ENCODE measurements at regions not wholly inside any gene's neighbourhood (a gene's known extent, or its start where the extent isn't known, plus 50 kb on each side); places are given as distances from the start of the nearest gene placed in this dataset.
"Not testable (repeated sequence)": the region's sequence is repeated elsewhere in the genome, so short reads cannot be mapped to it uniquely, and the experiment has no call there.

DNA sequence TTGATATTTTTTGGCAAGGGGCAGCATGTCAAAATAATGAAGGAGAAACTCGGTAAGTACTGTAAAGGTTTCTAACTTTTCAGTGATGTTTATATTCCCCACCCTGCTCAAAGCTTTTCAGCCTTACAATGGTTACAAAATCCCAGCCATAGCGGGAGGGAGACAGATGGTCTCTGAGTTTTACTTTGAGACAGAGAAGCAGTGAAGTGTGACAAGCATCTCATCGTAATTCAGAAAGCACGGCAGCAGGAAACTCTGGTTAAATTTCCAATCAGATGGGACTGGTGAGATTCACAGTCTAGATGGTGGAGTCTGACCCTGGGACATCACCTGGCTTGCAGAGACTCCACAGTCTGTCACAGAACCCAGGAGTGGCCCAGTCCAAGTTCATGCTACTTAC is 448.0 kb upstream of the AMELY start:
- Histone ChIP-seq H3K27ac (ENCODE audit: low read depth, low read length) (no peak overlapping the region), H3K4me3 (ENCODE audit: low read length) (no peak overlapping the region), H3K4me1 (ENCODE audit: control insufficient read depth, low read depth, low read length) (no peaks in the 10 kb centered on the region), H3K9ac (ENCODE audit: low read length) (no peak overlapping the region), H4K8ac (ENCODE audit: low read depth, low read length) (no peak overlapping the region), H4K5ac (ENCODE audit: low read length) (no peak overlapping the region), H3K18ac (ENCODE audit: low read length) (no peak overlapping the region), H3K36me3 (ENCODE audit: control insufficient read depth, insufficient read depth, low read length) (no peaks in the 10 kb centered on the region), H2AK5ac (ENCODE audit: low read length) (no peak overlapping the region), H2BK120ac (ENCODE audit: low read depth, low read length) (no peak overlapping the region), H3K56ac (ENCODE audit: low read length) (no peak overlapping the region), H3K27me3 (ENCODE audit: insufficient read depth, low read length, poor library complexity) (no peaks in the 10 kb centered on the region), H3K79me2 (ENCODE audit: control insufficient read depth, insufficient read depth, low read length) (no peaks in the 10 kb centered on the region), H3K79me1 (ENCODE audit: low read length) (no peaks in the 10 kb centered on the region), H2BK15ac (replicated peaks; ENCODE audit: low read depth) (no peak overlapping the region), H3K23ac (ENCODE audit: low read length) (no peak overlapping the region), H3K4me2 (ENCODE audit: low read length) (no peak overlapping the region), H2BK5ac (ENCODE audit: low read length) (no peak overlapping the region), H3K4ac (ENCODE audit: low read depth, low read length) (no peak overlapping the region)
- DNase-seq = no peak
- no CpG with 5 or more reads among the region's 4 CpGs for WGBS (ENCODE audit: extremely low coverage, insufficient coverage, low lambda C conversion rate)

DNA sequence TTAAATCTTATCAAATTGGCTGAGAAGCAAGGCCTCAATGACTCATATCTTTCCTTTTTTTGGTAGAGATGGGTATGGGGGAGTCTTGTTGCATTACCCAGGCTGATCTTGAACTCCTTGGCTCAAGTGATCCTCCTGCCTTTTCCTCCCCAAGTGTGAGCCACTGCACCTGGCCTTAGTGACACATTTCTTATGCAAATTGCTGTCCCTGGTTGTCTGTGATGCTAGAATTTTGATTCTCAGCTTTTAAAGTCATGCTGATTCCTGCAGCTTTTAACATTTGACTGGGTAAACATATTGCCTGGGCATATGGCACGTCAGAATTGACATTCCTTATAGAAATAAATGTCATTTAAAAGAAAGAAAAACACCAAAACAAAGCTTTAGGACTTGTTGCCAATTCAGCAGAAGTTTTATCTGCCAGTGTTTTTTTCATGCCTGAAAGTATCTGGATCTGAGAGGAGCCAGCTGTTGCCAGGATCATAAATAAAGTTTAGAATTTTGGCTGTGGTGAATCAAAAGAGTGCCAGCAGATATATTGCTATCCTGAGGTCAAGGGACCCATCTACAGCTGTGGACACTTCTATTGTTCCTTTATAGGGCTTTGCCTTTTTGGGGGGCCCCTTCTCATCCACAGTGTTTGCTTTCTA is 446.7 kb upstream of the AMELY start:
- no peak overlapping the region for H3K4me3 ChIP-seq (ENCODE audit: low read length)
- H3K4ac ChIP-seq (ENCODE audit: low read depth, low read length) = no peak overlapping the region
- H3K56ac ChIP-seq (ENCODE audit: low read length) = no peak overlapping the region
- no peaks in the 10 kb centered on the region for H3K79me2 ChIP-seq (ENCODE audit: control insufficient read depth, insufficient read depth, low read length)
- no peak overlapping the region for H4K8ac ChIP-seq (ENCODE audit: low read depth, low read length)
- no peak overlapping the region for H2BK15ac ChIP-seq (replicated peaks; ENCODE audit: low read depth)
- H3K9ac ChIP-seq (ENCODE audit: low read length) = no peak overlapping the region
- H2BK120ac ChIP-seq (ENCODE audit: low read depth, low read length) = no peak overlapping the region
- no peak overlapping the region for H3K27ac ChIP-seq (ENCODE audit: low read depth, low read length)
- H4K5ac ChIP-seq (ENCODE audit: low read length) = no peak overlapping the region
- no peaks in the 10 kb centered on the region for H3K79me1 ChIP-seq (ENCODE audit: low read length)
- no peaks in the 10 kb centered on the region for H3K4me1 ChIP-seq (ENCODE audit: control insufficient read depth, low read depth, low read length)
- no peaks in the 10 kb centered on the region for H3K36me3 ChIP-seq (ENCODE audit: control insufficient read depth, insufficient read depth, low read length)
- no peak overlapping the region for H3K4me2 ChIP-seq (ENCODE audit: low read length)
- no CpG with 5 or more reads among the region's 1 CpG for WGBS (ENCODE audit: extremely low coverage, insufficient coverage, low lambda C conversion rate)
- no peak overlapping the region for H2BK5ac ChIP-seq (ENCODE audit: low read length)
- no peak overlapping the region for H3K18ac ChIP-seq (ENCODE audit: low read length)
- no peak for DNase-seq
- no peak overlapping the region for H2AK5ac ChIP-seq (ENCODE audit: low read length)
- H3K23ac ChIP-seq (ENCODE audit: low read length) = no peak overlapping the region
- H3K27me3 ChIP-seq (ENCODE audit: insufficient read depth, low read length, poor library complexity) = no peaks in the 10 kb centered on the region

DNA sequence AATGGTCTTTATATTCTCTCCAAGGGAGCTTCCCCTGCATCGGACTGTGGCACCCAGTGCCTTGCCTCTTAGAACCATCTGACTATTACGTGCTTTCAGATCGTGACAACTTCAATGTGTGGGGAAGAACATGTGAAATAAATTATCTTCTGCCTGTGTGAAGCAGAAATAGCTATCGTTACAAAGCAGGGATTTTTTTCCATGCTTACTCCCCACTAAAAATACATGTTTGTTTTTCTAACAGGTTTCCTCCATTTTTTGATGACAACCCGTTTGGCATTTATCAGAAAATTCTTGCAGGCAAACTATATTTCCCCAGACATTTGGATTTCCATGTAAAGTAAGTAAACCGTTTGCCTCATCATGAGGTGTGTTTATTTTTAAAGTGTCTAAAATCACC is 444.3 kb upstream of the AMELY start:
- not testable (repeated sequence) for H3K4me1 ChIP-seq (ENCODE audit: control insufficient read depth, low read depth, low read length); H3K9ac ChIP-seq (ENCODE audit: low read length); H3K4me3 ChIP-seq (ENCODE audit: low read length); H4K5ac ChIP-seq (ENCODE audit: low read length); H3K27me3 ChIP-seq (ENCODE audit: insufficient read depth, low read length, poor library complexity); H2BK5ac ChIP-seq (ENCODE audit: low read length); H3K23ac ChIP-seq (ENCODE audit: low read length); H2AK5ac ChIP-seq (ENCODE audit: low read length); H3K27ac ChIP-seq (ENCODE audit: low read depth, low read length); DNase-seq; H3K4ac ChIP-seq (ENCODE audit: low read depth, low read length); H3K79me1 ChIP-seq (ENCODE audit: low read length); H3K56ac ChIP-seq (ENCODE audit: low read length); H3K36me3 ChIP-seq (ENCODE audit: control insufficient read depth, insufficient read depth, low read length); H3K79me2 ChIP-seq (ENCODE audit: control insufficient read depth, insufficient read depth, low read length); H3K18ac ChIP-seq (ENCODE audit: low read length); H3K4me2 ChIP-seq (ENCODE audit: low read length); H2BK15ac ChIP-seq (replicated peaks; ENCODE audit: low read depth); H2BK120ac ChIP-seq (ENCODE audit: low read depth, low read length); H4K8ac ChIP-seq (ENCODE audit: low read depth, low read length)
- no CpG with 5 or more reads among the region's 6 CpGs for WGBS (ENCODE audit: extremely low coverage, insufficient coverage, low lambda C conversion rate)

DNA sequence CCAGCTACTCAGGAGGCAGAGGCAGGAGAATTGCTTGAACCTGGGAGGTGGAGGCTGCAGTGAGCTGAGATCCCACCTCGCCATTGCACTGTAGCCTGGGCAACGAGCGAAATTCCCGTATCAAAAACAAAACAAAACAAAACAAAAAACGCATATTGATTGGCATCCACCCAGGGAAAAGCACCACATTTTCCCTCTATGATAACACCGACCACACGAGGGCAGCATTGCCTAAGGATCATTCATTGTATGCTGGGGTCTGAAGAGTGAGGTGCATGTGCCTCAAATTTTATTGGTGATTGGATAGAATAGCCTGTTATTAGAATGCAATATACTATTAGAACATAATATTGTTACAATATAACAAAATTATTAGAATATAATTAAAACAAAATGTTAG is 433.1 kb upstream of the AMELY start:
- Histone ChIP-seq H4K8ac (ENCODE audit: low read depth, low read length) (no peak overlapping the region), H4K5ac (ENCODE audit: low read length) (no peak overlapping the region), H3K18ac (ENCODE audit: low read length) (no peak overlapping the region), H2BK5ac (ENCODE audit: low read length) (no peak overlapping the region), H3K4me1 (ENCODE audit: control insufficient read depth, low read depth, low read length) (no peaks in the 10 kb centered on the region), H3K9ac (ENCODE audit: low read length) (no peak overlapping the region), H3K4me3 (ENCODE audit: low read length) (no peak overlapping the region), H2AK5ac (ENCODE audit: low read length) (no peak overlapping the region), H3K56ac (ENCODE audit: low read length) (no peak overlapping the region), H3K79me2 (ENCODE audit: control insufficient read depth, insufficient read depth, low read length) (no peaks in the 10 kb centered on the region), H3K4ac (ENCODE audit: low read depth, low read length) (no peak overlapping the region), H3K27me3 (ENCODE audit: insufficient read depth, low read length, poor library complexity) (no peaks in the 10 kb centered on the region), H2BK15ac (replicated peaks; ENCODE audit: low read depth) (no peak overlapping the region), H2BK120ac (ENCODE audit: low read depth, low read length) (no peak overlapping the region), H3K27ac (ENCODE audit: low read depth, low read length) (no peak overlapping the region), H3K23ac (ENCODE audit: low read length) (no peak overlapping the region), H3K79me1 (ENCODE audit: low read length) (no peaks in the 10 kb centered on the region), H3K4me2 (ENCODE audit: low read length) (no peak overlapping the region), H3K36me3 (ENCODE audit: control insufficient read depth, insufficient read depth, low read length) (no peaks in the 10 kb centered on the region)
- DNase-seq = peak; percentile 47
- WGBS (ENCODE audit: extremely low coverage, insufficient coverage, low lambda C conversion rate) = no CpG with 5 or more reads among the region's 7 CpGs

DNA sequence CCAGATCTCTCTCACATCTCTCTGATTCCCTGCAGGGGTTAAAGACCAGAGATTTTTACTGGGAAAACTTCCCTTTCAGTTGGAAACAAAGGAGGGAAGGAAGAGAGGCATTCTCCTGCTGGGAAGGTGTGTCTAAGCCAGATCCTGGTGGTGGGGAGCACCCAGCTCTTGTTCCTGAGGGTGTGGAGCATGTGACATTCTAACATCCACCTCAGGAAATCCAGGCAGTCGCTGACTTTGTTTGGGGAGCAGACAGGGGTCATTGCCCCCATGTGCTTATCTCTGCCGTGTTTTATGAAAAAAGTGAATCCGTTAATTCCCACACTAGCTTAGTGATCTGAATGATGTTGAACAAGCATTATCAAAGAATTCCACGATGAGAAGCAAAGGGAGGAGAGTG is 431.7 kb upstream of the AMELY start:
- no peak overlapping the region for H4K5ac ChIP-seq (ENCODE audit: low read length)
- no peak overlapping the region for H3K4me3 ChIP-seq (ENCODE audit: low read length)
- no peaks in the 10 kb centered on the region for H3K4me1 ChIP-seq (ENCODE audit: control insufficient read depth, low read depth, low read length)
- H3K9ac ChIP-seq (ENCODE audit: low read length) = no peak overlapping the region
- no peaks in the 10 kb centered on the region for H3K79me2 ChIP-seq (ENCODE audit: control insufficient read depth, insufficient read depth, low read length)
- H3K36me3 ChIP-seq (ENCODE audit: control insufficient read depth, insufficient read depth, low read length) = no peaks in the 10 kb centered on the region
- H3K4ac ChIP-seq (ENCODE audit: low read depth, low read length) = no peak overlapping the region
- H2BK5ac ChIP-seq (ENCODE audit: low read length) = no peak overlapping the region
- H2BK120ac ChIP-seq (ENCODE audit: low read depth, low read length) = no peak overlapping the region
- H3K27ac ChIP-seq (ENCODE audit: low read depth, low read length) = no peak overlapping the region
- H4K8ac ChIP-seq (ENCODE audit: low read depth, low read length) = no peak overlapping the region
- no peaks in the 10 kb centered on the region for H3K79me1 ChIP-seq (ENCODE audit: low read length)
- no CpG with 5 or more reads among the region's 4 CpGs for WGBS (ENCODE audit: extremely low coverage, insufficient coverage, low lambda C conversion rate)
- no peak overlapping the region for H3K18ac ChIP-seq (ENCODE audit: low read length)
- H2BK15ac ChIP-seq (replicated peaks; ENCODE audit: low read depth) = no peak overlapping the region
- DNase-seq = peak; percentile 13
- no peak overlapping the region for H3K23ac ChIP-seq (ENCODE audit: low read length)
- H3K56ac ChIP-seq (ENCODE audit: low read length) = no peak overlapping the region
- H3K4me2 ChIP-seq (ENCODE audit: low read length) = no peak overlapping the region
- H3K27me3 ChIP-seq (ENCODE audit: insufficient read depth, low read length, poor library complexity) = no peaks in the 10 kb centered on the region
- H2AK5ac ChIP-seq (ENCODE audit: low read length) = no peak overlapping the region

DNA sequence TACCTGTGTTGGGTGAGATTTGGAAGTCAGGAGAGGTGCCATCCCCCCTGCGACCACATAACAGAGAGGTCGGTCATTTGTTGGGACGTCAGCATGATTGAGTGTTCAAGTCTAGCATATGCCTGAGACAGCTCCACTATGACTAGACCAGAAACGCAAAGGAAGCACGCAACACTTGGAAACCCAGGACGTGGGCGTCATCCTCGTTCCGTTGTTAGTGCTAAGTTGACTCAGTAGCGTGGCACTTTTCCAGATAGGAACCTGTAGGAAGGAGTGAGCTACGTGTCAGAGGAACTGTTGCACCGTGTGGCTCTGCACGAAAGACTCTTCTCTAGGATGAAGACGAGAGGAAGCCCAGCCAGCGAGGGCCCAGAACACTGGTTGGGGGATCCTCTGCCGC is 431.2 kb upstream of the AMELY start:
- H3K56ac ChIP-seq (ENCODE audit: low read length) = not testable (repeated sequence)

More for the DNA sequence above, 431.2 kb upstream of the AMELY start:
- not testable (repeated sequence) for H3K23ac ChIP-seq (ENCODE audit: low read length); H3K4me2 ChIP-seq (ENCODE audit: low read length); H3K4me1 ChIP-seq (ENCODE audit: control insufficient read depth, low read depth, low read length); H3K4ac ChIP-seq (ENCODE audit: low read depth, low read length); H4K5ac ChIP-seq (ENCODE audit: low read length); H3K79me1 ChIP-seq (ENCODE audit: low read length); H3K79me2 ChIP-seq (ENCODE audit: control insufficient read depth, insufficient read depth, low read length); H2BK120ac ChIP-seq (ENCODE audit: low read depth, low read length); H3K4me3 ChIP-seq (ENCODE audit: low read length); H3K27me3 ChIP-seq (ENCODE audit: insufficient read depth, low read length, poor library complexity); H3K36me3 ChIP-seq (ENCODE audit: control insufficient read depth, insufficient read depth, low read length); H3K27ac ChIP-seq (ENCODE audit: low read depth, low read length); H3K18ac ChIP-seq (ENCODE audit: low read length); H2BK15ac ChIP-seq (replicated peaks; ENCODE audit: low read depth); H2AK5ac ChIP-seq (ENCODE audit: low read length); DNase-seq; H3K9ac ChIP-seq (ENCODE audit: low read length); H4K8ac ChIP-seq (ENCODE audit: low read depth, low read length); H2BK5ac ChIP-seq (ENCODE audit: low read length)
- WGBS (ENCODE audit: extremely low coverage, insufficient coverage, low lambda C conversion rate) = no CpG with 5 or more reads among the region's 16 CpGs
